PC-9 (cell line): ENCODE measurements at regions not wholly inside any gene's neighbourhood (a gene's known extent, or its start where the extent isn't known, plus 50 kb on each side); places are given as distances from the start of the nearest gene placed in this dataset.

Source experiments
- EZH2 ChIP-seq: fragments of 200-600 bp; sonication (generic); IDR thresholded peaks from 2 replicates; pipeline ENCODE4 v1.8.0; 2017; ENCODE audit warnings: antibody characterized with exemption, low read depth
- TF ChIP-seq, protein P1 (sequence below): fragments of 200-600 bp; sonication (generic); conservative IDR thresholded peaks from 2 replicates; pipeline ENCODE4 v1.6.1; 2017; ENCODE audit warnings: mixed run types, antibody characterized with exemption, mild to moderate bottlenecking, moderate library complexity

- TF ChIP-seq, protein P1, sequence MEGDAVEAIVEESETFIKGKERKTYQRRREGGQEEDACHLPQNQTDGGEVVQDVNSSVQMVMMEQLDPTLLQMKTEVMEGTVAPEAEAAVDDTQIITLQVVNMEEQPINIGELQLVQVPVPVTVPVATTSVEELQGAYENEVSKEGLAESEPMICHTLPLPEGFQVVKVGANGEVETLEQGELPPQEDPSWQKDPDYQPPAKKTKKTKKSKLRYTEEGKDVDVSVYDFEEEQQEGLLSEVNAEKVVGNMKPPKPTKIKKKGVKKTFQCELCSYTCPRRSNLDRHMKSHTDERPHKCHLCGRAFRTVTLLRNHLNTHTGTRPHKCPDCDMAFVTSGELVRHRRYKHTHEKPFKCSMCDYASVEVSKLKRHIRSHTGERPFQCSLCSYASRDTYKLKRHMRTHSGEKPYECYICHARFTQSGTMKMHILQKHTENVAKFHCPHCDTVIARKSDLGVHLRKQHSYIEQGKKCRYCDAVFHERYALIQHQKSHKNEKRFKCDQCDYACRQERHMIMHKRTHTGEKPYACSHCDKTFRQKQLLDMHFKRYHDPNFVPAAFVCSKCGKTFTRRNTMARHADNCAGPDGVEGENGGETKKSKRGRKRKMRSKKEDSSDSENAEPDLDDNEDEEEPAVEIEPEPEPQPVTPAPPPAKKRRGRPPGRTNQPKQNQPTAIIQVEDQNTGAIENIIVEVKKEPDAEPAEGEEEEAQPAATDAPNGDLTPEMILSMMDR = no peak
- TF ChIP-seq EZH2 = no peak
These were observed 202.7 kb downstream of the POM121L12 start for GRCh38 chr7:53238021-53238605.
